ENCODE measurements at regions not wholly inside any gene's neighbourhood (a gene's known extent, or its start where the extent isn't known, plus 50 kb on each side); places are given as distances from the start of the nearest gene placed in this dataset.
"Not testable (repeated sequence)": the region's sequence is repeated elsewhere in the genome, so short reads cannot be mapped to it uniquely, and the experiment has no call there.

DNA sequence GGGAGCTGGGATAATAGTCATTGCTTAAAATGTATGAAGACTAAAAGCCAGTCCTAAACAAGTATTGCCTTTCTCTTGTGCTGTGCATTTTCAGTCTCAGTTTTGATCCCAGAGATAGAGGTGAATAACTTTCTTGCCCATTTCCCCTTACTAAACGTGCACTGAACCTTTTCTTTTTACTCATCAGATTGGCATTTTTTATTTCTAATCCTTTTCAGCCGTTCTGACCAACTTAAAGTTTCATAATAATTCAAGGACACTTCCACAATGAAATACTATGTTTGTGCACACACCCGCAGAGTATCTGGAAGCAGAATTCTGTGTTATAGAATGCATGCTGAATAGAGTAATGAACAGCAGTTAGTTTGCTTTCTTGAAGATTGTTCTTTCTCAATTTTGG, 343.6 kb downstream of the LRRC70 start:
- Histone ChIP-seq H3K9me3 (ENCODE audit: control insufficient read depth, insufficient read depth, low read length) (no peaks in the 10 kb centered on the region), H3K36me3 (ENCODE audit: control insufficient read depth, insufficient read depth, low read length) (no peaks in the 10 kb centered on the region), H3K4me3 (ENCODE audit: low read depth, low read length) (no peak overlapping the region), H3K27me3 (ENCODE audit: control insufficient read depth, insufficient read depth, low read length) (no peaks in the 10 kb centered on the region), H3K27ac (ENCODE audit: low read depth, low read length) (no peak overlapping the region), H3K4me1 (ENCODE audit: control insufficient read depth, insufficient read depth, low read length) (no peaks in the 10 kb centered on the region)
- WGBS (ENCODE audit: insufficient coverage) = 60% methylated on average over 1 of the region's 3 CpGs
- no peak for DNase-seq (ENCODE audit: low read depth in 4 of 6, low spot score in 6 of 6)

DNA sequence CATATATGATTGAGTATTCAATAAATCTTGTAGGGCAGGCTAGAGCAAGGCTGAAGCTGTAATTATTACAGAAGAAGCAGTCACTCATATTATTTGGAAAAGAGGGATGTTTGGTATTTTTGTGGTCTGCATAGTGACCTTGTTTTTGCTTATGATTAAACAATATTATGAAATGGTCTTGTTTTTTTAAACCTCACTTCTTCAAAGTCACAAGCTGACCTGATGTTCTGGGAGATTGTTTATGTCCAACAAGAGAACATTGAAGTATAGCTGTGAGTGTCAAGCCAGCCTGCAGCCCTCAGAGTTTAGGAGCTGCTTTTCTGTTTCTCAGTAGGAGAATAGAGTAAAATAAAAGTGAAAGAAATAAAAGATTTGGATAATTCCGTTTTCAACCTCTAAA, 342.2 kb downstream of the LRRC70 start:
- Histone ChIP-seq H3K27ac (ENCODE audit: low read depth, low read length) (no peak overlapping the region), H3K4me1 (ENCODE audit: control insufficient read depth, insufficient read depth, low read length) (no peaks in the 10 kb centered on the region), H3K9me3 (ENCODE audit: control insufficient read depth, insufficient read depth, low read length) (no peaks in the 10 kb centered on the region), H3K4me3 (ENCODE audit: low read depth, low read length) (no peak overlapping the region), H3K36me3 (ENCODE audit: control insufficient read depth, insufficient read depth, low read length) (no peaks in the 10 kb centered on the region), H3K27me3 (ENCODE audit: control insufficient read depth, insufficient read depth, low read length) (no peaks in the 10 kb centered on the region)
- DNase-seq (ENCODE audit: low read depth in 4 of 6, low spot score in 6 of 6) = no peak
- no CpG with 5 or more reads among the region's 1 CpG for WGBS (ENCODE audit: insufficient coverage)

DNA sequence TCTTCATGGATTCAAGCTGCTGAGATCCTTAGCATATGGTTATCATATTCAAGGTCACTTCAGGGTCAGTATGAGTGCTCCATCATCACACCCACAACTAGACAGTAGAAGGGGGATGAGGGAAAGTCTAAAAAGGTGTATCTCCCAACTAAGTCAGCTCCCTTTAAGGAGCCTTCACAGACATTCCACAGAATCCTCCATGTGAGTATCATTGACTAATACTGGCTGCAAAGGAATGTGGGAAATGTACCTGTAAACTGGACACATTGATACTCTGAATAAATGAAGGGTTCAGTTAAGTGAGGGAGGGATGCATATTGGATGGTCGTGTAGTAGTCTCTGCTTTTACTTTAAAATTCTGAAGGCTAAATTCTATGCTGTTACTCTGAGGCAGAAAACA, 330.7 kb downstream of the LRRC70 start:
- Histone ChIP-seq H3K27ac (ENCODE audit: low read depth, low read length) (no peak overlapping the region), H3K9me3 (ENCODE audit: control insufficient read depth, insufficient read depth, low read length) (peaks cover 2% of the 10 kb centered on the region), H3K4me1 (ENCODE audit: control insufficient read depth, insufficient read depth, low read length) (no peaks in the 10 kb centered on the region), H3K36me3 (ENCODE audit: control insufficient read depth, insufficient read depth, low read length) (no peaks in the 10 kb centered on the region), H3K27me3 (ENCODE audit: control insufficient read depth, insufficient read depth, low read length) (no peaks in the 10 kb centered on the region), H3K4me3 (ENCODE audit: low read depth, low read length) (no peak overlapping the region)
- WGBS (ENCODE audit: insufficient coverage) = no CpG with 5 or more reads among the region's 1 CpG
- DNase-seq (ENCODE audit: low read depth in 4 of 6, low spot score in 6 of 6) = no peak

DNA sequence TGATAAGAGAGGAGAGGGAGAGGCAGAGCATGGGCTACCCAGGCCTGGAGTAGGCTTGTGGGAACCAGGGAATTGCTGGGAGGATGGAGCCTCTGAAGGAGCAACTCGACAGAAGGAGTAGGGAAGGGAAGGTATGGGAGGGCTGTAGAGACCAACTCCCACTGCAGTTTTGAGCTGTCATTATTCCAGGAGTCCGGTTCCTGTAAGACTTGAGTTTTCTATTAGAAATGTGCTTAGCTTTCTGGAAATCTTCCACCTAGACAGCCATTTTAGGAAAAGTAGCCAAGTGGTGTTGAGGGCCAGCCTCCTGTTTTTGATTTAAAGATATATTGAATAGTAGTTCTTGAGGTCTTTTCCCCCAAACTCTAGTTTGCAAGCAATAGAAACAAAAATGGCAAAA, 323.5 kb downstream of the LRRC70 start:
- H3K27ac ChIP-seq (ENCODE audit: low read depth, low read length) = no peak overlapping the region
- no peak for DNase-seq (ENCODE audit: low read depth in 4 of 6, low spot score in 6 of 6)
- 71% methylated on average over 1 of the region's 2 CpGs for WGBS (ENCODE audit: insufficient coverage)

DNA sequence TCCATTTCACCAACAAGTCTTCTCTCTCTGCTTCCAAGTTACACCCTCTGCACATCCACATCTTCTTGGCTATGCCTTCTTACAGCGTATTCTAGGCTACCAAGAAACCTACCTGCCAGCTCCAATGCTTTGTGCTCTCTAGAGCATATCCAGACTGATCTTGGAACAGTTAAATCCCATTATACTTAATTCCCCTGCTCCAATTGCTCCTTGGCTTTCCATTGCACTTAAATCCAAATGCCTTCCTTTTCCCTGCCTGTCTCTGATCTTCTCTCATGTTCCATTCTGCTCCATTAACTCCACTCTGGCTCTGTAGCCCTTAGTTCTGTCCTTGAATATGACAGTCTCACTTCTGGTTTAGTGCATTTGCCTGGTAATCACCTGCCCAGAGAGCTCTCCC, 322.4 kb downstream of the LRRC70 start:
- peak in 1 of 6 donors; percentile 60 for DNase-seq (ENCODE audit: low read depth in 4 of 6, low spot score in 6 of 6)

More for the DNA sequence above, 323.5 kb downstream of the LRRC70 start:
- Histone ChIP-seq H3K27me3 (ENCODE audit: control insufficient read depth, insufficient read depth, low read length) (no peaks in the 10 kb centered on the region), H3K36me3 (ENCODE audit: control insufficient read depth, insufficient read depth, low read length) (no peaks in the 10 kb centered on the region), H3K9me3 (ENCODE audit: control insufficient read depth, insufficient read depth, low read length) (no peaks in the 10 kb centered on the region), H3K4me1 (ENCODE audit: control insufficient read depth, insufficient read depth, low read length) (no peaks in the 10 kb centered on the region), H3K4me3 (ENCODE audit: low read depth, low read length) (no peak overlapping the region)

DNA sequence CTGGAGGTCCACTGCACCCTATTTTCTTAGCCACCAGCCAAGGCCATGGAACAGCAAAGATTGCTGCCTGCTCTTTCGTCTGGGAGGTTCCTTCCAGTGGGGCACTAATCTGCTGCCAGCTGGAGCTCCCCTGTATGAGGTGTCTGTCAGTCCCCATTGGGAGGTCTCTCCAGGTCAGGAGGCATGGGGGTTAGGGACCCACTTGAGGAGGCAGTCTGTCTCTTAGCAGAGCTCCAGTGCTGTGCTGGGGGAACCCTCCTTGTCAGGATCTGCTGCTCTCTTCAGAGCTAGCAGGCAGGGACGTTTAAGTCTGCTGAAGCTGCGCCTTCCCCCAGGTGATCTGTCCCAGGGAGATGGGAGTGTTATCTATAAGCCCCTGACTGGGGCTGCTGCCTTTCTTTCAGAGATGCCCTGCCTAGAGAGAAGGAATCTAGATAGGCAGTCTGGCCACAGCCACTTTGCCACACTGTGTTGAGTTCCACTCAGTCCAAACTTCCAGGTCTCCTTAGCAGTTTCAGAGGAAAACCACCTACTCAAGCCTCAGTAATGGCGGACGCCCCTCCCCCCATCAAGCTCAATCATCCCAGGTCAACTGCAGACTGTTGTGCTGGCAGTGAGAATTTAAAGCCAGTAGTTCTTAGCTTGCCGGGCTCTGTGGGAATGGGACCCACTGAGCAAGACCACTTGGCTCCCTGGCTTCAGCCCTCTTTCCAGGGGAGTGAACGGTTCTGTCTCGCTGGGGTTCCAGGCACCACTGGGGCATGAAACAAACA, 317.7 kb downstream of the LRRC70 start:
- Histone ChIP-seq H3K4me1 (ENCODE audit: control insufficient read depth, insufficient read depth, low read length) (no peaks in the 10 kb centered on the region), H3K27me3 (ENCODE audit: control insufficient read depth, insufficient read depth, low read length) (no peaks in the 10 kb centered on the region), H3K9me3 (ENCODE audit: control insufficient read depth, insufficient read depth, low read length) (no peaks in the 10 kb centered on the region), H3K27ac (ENCODE audit: low read depth, low read length) (no peak overlapping the region), H3K36me3 (ENCODE audit: control insufficient read depth, insufficient read depth, low read length) (no peaks in the 10 kb centered on the region), H3K4me3 (ENCODE audit: low read depth, low read length) (no peak overlapping the region)
- WGBS (ENCODE audit: insufficient coverage) = 80% methylated on average over 8 of the region's 8 CpGs
- DNase-seq (ENCODE audit: low read depth in 4 of 6, low spot score in 6 of 6) = no peak

More for the DNA sequence above, 322.4 kb downstream of the LRRC70 start:
- Histone ChIP-seq H3K27ac (ENCODE audit: low read depth, low read length) (no peak overlapping the region), H3K36me3 (ENCODE audit: control insufficient read depth, insufficient read depth, low read length) (no peaks in the 10 kb centered on the region), H3K4me1 (ENCODE audit: control insufficient read depth, insufficient read depth, low read length) (no peaks in the 10 kb centered on the region), H3K9me3 (ENCODE audit: control insufficient read depth, insufficient read depth, low read length) (no peaks in the 10 kb centered on the region), H3K4me3 (ENCODE audit: low read depth, low read length) (no peak overlapping the region), H3K27me3 (ENCODE audit: control insufficient read depth, insufficient read depth, low read length) (no peaks in the 10 kb centered on the region)
- WGBS (ENCODE audit: insufficient coverage) = 94% methylated on average over 1 of the region's 1 CpG

DNA sequence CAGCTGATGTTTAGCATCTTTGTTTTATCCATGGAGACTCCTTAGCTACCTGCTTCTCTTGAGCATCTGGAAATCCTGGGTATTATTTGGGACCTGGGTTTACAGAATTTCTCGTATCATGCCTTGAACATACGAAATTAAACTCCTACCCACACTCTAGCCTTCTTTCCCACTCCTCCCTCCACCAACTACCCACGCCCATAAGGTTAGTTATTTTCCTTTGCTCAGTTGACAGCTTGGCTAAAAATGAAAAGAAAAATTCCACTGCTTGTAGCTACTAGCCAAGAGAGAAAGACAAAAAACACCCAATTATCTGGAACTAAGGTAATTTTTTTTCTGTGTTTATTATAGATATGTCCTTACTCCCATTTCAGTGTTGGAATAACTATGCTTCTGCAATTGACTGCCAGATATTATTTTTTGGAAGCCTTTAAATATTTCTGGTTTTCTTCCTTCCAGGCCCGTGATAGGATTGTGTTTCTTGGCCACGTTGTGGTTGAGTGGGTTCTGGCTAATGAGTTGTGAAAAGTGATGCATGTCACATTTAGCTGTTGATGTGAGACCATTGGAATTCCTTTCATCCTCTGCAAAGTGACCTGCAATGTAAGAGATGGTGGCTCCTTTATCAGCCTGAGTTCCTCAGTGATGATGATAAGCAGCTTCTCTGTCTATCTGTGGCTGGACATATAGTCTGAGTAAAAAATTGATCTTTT, 308.1 kb downstream of the LRRC70 start:
- Histone ChIP-seq H3K4me1 (ENCODE audit: control insufficient read depth, insufficient read depth, low read length) (no peaks in the 10 kb centered on the region), H3K9me3 (ENCODE audit: control insufficient read depth, insufficient read depth, low read length) (no peaks in the 10 kb centered on the region), H3K4me3 (ENCODE audit: low read depth, low read length) (no peak overlapping the region), H3K36me3 (ENCODE audit: control insufficient read depth, insufficient read depth, low read length) (no peaks in the 10 kb centered on the region), H3K27me3 (ENCODE audit: control insufficient read depth, insufficient read depth, low read length) (no peaks in the 10 kb centered on the region), H3K27ac (ENCODE audit: low read depth, low read length) (no peak overlapping the region)
- WGBS (ENCODE audit: insufficient coverage) = no CpG with 5 or more reads among the region's 5 CpGs
- no peak for DNase-seq (ENCODE audit: low read depth in 4 of 6, low spot score in 6 of 6)

DNA sequence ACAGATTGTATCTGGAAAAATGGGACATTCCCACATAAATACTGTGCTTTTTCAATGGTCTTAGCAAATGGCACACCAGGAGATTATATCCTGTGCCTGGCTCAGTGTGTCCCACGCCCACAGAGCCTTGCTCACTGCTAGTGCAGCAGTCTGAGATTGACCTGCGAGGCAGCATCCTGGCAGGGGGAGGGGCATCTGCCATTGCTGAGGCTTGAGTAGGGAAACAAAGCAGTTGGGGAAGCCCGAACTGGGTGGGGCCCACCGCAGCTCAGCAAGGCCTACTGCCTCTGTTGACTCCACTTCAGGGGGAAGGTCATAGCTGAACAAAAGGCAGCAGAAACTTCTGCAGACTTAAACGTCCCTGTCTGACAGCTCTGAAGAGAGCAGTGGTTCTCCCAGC, 258.7 kb downstream of the LRRC70 start:
- not testable (repeated sequence) for H3K4me3 ChIP-seq (ENCODE audit: low read depth, low read length); H3K4me1 ChIP-seq (ENCODE audit: control insufficient read depth, insufficient read depth, low read length); H3K9me3 ChIP-seq (ENCODE audit: control insufficient read depth, insufficient read depth, low read length); H3K27me3 ChIP-seq (ENCODE audit: control insufficient read depth, insufficient read depth, low read length); H3K36me3 ChIP-seq (ENCODE audit: control insufficient read depth, insufficient read depth, low read length); DNase-seq (ENCODE audit: low read depth in 4 of 6, low spot score in 6 of 6); H3K27ac ChIP-seq (ENCODE audit: low read depth, low read length)
- WGBS (ENCODE audit: insufficient coverage) = 88% methylated on average over 5 of the region's 5 CpGs

DNA sequence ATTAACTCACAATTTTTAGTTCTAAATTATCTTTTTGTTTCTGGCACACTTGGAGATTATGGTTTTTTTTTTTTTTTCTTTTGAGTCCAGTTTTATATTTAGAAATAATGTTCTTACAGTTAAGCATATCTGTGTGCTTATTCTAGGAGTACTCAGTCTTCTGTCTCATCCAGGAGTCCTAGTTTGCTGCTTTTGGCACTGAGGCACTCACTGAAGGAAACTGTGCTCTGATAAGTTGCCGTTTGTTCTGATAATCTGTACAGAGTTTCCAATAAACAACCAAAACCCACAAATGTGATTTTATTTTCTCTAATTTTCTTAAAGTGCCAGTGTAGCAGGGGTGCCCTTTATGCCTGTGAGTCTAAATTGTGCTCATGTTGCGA, 251.0 kb downstream of the LRRC70 start:
- DNase-seq (ENCODE audit: low read depth in 4 of 6, low spot score in 6 of 6) = no peak
- no peak overlapping the region for H3K27ac ChIP-seq (ENCODE audit: low read depth, low read length)
- H3K36me3 ChIP-seq (ENCODE audit: control insufficient read depth, insufficient read depth, low read length) = no peaks in the 10 kb centered on the region
- no peaks in the 10 kb centered on the region for H3K27me3 ChIP-seq (ENCODE audit: control insufficient read depth, insufficient read depth, low read length)
- H3K9me3 ChIP-seq (ENCODE audit: control insufficient read depth, insufficient read depth, low read length) = no peaks in the 10 kb centered on the region
- WGBS (ENCODE audit: insufficient coverage) = 73% methylated on average over 1 of the region's 2 CpGs
- H3K4me3 ChIP-seq (ENCODE audit: low read depth, low read length) = no peak overlapping the region
- no peaks in the 10 kb centered on the region for H3K4me1 ChIP-seq (ENCODE audit: control insufficient read depth, insufficient read depth, low read length)

All from spinal cord (tissue), 9 donors.